Stomach smooth muscle (tissue), 2 donors: ENCODE measurements at regions not wholly inside any gene's neighbourhood (a gene's known extent, or its start where the extent isn't known, plus 50 kb on each side); places are given as distances from the start of the nearest gene placed in this dataset.

Experiments used
- H3K27ac ChIP-seq: one replicate; pipeline ENCODE4 v1.7.0; 2013; ENCODE audit warnings: mild to moderate bottlenecking, low read length, inconsistent platforms
- H3K27me3 ChIP-seq, 2 donors: one replicate each; pipeline ENCODE4 v1.7.0; 2013; ENCODE audit warnings: low read length in 2 of 2; ENCODE audit not compliant: insufficient read depth in 2 of 2, control insufficient read depth in 1 of 2
- H3K36me3 ChIP-seq, 2 donors: one replicate each; pipeline ENCODE4 v1.7.0; 2013; ENCODE audit warnings: low read length in 2 of 2; ENCODE audit not compliant: control insufficient read depth in 2 of 2, insufficient read depth in 2 of 2
- H3K4me1 ChIP-seq: one replicate; pipeline ENCODE4 v1.7.0; 2013; ENCODE audit warnings: low read length; ENCODE audit not compliant: control insufficient read depth, insufficient read depth
- H3K4me3 ChIP-seq, 2 donors: one replicate each; pipeline ENCODE4 v1.7.0; 2013; ENCODE audit warnings: low read length in 2 of 2
- H3K9ac ChIP-seq, 2 donors: one replicate each; pipeline ENCODE4 v1.7.0; 2013; ENCODE audit warnings: low read length in 2 of 2, mild to moderate bottlenecking in 1 of 2
- H3K9me3 ChIP-seq, 2 donors: one replicate each; pipeline ENCODE4 v1.7.0; 2013; ENCODE audit warnings: low read length in 2 of 2; ENCODE audit not compliant: control insufficient read depth in 2 of 2
- donor health status: healthy.
- donor health status: Pancreatic carcinoma.

DNA sequence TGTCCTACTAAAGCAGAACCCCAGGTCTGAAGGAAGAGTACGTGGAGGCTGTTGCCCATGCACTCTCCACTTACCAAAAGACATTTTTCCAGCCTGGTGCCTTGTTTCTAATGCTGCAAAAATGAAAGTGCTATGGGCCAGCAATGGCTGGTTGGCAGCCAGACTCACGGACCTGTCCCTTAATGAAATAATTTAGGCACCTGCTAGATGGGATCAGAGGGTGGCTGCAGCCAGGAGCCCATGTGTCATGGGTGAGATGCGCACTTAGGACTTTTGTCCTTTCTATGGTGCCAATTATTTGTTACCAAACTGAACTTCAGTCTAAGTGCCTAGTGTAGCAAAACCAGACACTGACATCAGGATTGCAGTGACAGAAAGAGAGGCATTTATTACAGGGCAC, 276.3 kb downstream of the YTHDC2 start:
- Histone ChIP-seq H3K4me1 (no peaks in the 10 kb centered on the region), H3K9me3 (no peaks in the 10 kb centered on the region), H3K36me3 (no peaks in the 10 kb centered on the region), H3K4me3 (no peak overlapping the region), H3K9ac (no peak overlapping the region), H3K27me3 (no peaks in the 10 kb centered on the region), H3K27ac (no peak overlapping the region)

DNA sequence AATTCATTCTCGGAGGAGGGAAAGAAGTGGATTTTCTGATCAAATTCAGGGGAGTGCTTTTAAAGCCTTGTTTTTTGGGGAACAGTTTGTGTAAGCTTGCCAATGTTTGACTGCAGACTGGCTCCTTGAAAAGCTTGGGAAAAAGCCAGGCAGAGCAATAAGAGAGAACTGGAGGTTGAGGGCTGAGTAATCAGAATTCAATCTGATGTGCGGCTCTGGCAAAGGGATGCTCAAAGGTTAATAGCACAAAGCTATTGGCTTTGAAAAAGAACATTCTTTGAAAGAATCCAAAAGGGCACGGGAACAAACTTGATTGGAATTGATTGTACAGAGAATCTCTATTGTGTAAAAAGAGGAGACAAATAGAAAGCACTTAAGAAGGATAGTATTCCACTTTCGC, 279.3 kb downstream of the YTHDC2 start:
- Histone ChIP-seq H3K9me3 (no peaks in the 10 kb centered on the region), H3K9ac (no peak overlapping the region), H3K27ac (no peak overlapping the region), H3K36me3 (no peaks in the 10 kb centered on the region), H3K27me3 (no peaks in the 10 kb centered on the region), H3K4me3 (no peak overlapping the region), H3K4me1 (no peaks in the 10 kb centered on the region)

DNA sequence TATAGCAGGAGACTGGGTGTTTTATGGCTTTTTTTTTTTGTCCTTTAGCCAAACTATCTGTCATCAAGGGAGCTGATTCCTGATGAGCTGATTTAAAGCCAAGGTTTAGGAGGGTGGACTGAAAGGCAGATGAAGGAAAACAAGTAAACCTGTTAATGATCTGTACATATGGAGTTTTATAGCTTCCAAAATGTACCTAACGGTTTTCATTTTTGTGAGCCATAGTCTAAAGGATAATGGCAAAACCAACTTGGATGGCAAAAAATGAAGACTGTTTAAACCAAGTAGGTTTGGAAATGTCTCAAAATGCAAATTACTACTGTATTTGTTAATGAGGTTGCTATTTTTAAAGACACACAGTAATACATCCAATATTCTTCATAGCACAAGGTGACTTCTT, 281.5 kb downstream of the YTHDC2 start:
- Histone ChIP-seq H3K4me3 (no peak overlapping the region), H3K27ac (no peak overlapping the region), H3K4me1 (no peaks in the 10 kb centered on the region), H3K27me3 (no peaks in the 10 kb centered on the region), H3K9ac (no peak overlapping the region), H3K36me3 (no peaks in the 10 kb centered on the region), H3K9me3 (no peaks in the 10 kb centered on the region)

DNA sequence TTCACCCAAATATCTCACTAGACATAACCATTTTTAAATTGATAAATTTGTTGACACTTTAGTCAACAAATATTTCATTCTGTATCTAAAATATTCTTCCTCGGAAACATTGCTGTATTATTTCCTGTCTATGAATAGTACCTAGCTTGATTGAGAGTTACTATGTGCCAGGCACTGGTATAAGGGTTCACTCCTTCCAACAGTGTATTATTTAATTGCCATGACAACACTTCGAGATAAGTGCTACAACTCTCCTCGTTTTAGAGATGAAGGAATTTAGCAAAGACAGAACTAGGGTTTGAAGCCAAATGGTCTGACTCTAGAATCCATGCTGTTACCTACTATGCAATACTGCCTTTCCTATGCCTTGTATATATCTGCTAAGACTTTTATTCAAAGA, 287.2 kb downstream of the YTHDC2 start:
- no peak overlapping the region for H3K4me3 ChIP-seq
- H3K9ac ChIP-seq = no peak overlapping the region
- H3K27ac ChIP-seq = no peak overlapping the region

DNA sequence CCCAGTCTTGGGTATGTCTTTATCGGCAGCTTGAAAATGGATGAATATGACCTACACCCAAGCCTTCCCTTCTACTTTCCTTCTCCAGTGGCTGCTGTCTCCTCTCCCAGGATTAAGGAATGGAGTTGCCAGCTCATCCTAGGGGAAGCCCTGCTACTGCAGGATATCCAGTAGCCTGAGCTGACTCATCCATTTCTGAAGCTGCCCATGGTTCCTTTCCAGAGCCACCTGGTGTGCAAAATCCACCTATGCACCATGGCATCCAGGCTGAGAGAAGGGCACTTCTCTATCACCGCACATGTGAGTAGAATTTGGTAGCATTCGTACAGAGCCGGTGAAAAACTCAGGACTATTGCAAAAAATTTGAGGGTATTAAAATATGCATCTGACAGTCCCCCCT, 290.8 kb downstream of the YTHDC2 start:
- peaks cover 0 to 2% of the 10 kb centered on the region in 2 donors for H3K27me3 ChIP-seq
- H3K9ac ChIP-seq = no peak overlapping the region
- no peaks in the 10 kb centered on the region for H3K36me3 ChIP-seq
- peaks cover 15% of the 10 kb centered on the region for H3K4me1 ChIP-seq
- no peak overlapping the region for H3K4me3 ChIP-seq
- no peaks in the 10 kb centered on the region for H3K9me3 ChIP-seq
- no peak overlapping the region for H3K27ac ChIP-seq

More for the DNA sequence above, 287.2 kb downstream of the YTHDC2 start:
- H3K36me3 ChIP-seq = no peaks in the 10 kb centered on the region
- H3K27me3 ChIP-seq = peaks cover 0 to 2% of the 10 kb centered on the region in 2 donors
- H3K4me1 ChIP-seq = no peaks in the 10 kb centered on the region
- no peaks in the 10 kb centered on the region for H3K9me3 ChIP-seq

DNA sequence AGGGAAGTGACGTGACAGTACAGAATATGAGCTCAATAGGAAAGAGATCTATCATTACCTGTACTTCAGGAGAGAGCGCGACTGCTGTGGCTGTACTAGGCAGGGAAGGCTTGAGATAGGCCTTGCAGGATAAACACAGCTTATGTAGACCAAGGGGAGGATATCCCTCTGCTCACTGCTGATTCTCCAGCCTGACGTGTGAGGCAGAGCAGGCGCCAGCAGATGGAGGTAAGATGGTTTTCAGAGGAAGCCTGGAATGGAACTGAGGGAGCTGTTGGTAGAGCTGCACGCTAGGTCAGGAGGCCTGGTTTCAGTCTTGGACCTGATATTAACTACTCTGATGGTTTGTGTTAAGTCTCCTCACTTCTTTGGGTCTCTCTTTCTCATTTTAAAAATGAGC, 291.4 kb downstream of the YTHDC2 start:
- Histone ChIP-seq H3K4me1 (peaks cover 15% of the 10 kb centered on the region), H3K4me3 (no peak overlapping the region), H3K9me3 (no peaks in the 10 kb centered on the region), H3K27me3 (peaks cover 0 to 2% of the 10 kb centered on the region in 2 donors), H3K36me3 (no peaks in the 10 kb centered on the region), H3K27ac (no peak overlapping the region), H3K9ac (no peak overlapping the region)

DNA sequence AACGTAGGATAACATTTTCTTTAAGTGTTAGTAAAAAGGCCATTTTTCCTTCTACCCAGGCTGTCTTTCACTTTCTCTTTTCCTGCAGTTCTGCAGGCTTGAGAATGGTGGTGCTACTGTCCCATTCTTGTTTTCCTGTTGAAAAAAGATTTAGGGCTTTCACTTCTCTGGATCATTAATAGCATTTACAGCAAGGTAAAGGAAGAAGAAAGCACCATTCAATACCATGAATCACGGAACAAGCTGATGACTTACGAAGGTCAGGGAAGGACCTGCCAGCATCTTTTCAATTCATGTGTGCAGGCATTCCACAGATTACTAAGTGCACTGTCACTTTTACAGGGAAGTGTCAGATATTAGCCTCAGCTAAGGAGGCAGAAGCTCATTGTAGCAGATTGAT, 292.8 kb downstream of the YTHDC2 start:
- no peaks in the 10 kb centered on the region for H3K9me3 ChIP-seq
- H3K4me1 ChIP-seq = peaks cover 15% of the 10 kb centered on the region
- no peaks in the 10 kb centered on the region for H3K36me3 ChIP-seq
- no peaks in the 10 kb centered on the region for H3K27me3 ChIP-seq
- peak overlapping the region; percentile 74 for H3K27ac ChIP-seq
- peak overlapping the region in 1 of 2 donors; percentile 16 for H3K4me3 ChIP-seq
- peak overlapping the region in 1 of 2 donors; percentile 8 for H3K9ac ChIP-seq

DNA sequence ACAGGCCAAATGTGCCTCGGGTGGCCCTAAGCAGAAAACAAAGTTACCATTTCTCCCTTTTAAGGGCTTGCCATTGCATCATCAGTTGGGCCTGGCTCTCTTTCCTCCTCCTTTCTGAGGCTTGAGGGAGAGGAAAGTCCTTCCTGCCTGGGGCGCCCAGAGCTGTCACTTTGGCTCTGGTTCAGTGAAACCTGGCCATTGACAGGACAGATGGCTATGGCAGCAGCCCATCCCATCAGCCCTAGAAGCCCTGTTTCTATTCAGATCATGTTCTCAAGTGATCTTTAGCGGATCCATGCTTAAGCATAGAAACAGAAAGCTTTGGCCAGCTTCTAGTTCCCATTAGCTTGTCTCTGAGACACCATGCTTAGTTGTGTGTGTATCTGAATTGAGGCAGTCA, 293.4 kb downstream of the YTHDC2 start:
- H3K9me3 ChIP-seq = no peaks in the 10 kb centered on the region
- H3K36me3 ChIP-seq = no peaks in the 10 kb centered on the region
- H3K27ac ChIP-seq = peak overlapping the region; percentile 74
- peak overlapping the region in 1 of 2 donors; percentile 37 for H3K9ac ChIP-seq
- H3K4me3 ChIP-seq = peak overlapping the region; percentile 2 to 60
- peaks cover 15% of the 10 kb centered on the region for H3K4me1 ChIP-seq
- no peaks in the 10 kb centered on the region for H3K27me3 ChIP-seq

DNA sequence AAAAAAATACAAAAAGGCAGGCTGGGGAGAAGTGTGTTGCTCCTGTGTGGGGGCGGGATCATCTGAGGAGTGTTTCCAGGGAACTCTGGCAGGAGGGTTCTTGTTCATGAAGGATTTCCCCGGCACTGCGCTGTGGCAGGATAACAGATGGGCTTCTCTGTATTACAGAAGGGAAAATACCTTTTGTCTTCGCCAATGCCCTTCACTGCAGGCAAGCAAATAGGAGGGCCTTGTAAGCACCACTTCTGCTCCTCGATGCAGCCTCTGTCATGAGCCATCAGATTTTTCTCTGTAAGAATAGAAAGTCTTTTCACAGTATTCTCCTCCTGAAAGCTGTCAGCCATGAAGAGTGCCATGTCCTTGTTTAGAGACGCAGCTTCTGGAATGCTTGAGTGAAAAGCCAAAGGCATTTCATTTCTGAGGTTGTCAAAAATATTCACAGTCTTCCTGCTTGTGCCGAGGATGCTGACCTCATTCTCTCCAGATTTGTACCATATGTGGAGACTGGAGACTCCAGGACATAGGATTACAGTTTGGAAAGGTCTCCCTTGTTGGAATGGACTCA, 294.0 kb downstream of the YTHDC2 start:
- Histone ChIP-seq H3K27me3 (no peaks in the 10 kb centered on the region), H3K4me1 (peaks cover 15% of the 10 kb centered on the region), H3K9ac (no peak overlapping the region), H3K9me3 (no peaks in the 10 kb centered on the region), H3K36me3 (no peaks in the 10 kb centered on the region), H3K4me3 (peak overlapping the region; percentile 12 to 60), H3K27ac (peak overlapping the region; percentile 74)

DNA sequence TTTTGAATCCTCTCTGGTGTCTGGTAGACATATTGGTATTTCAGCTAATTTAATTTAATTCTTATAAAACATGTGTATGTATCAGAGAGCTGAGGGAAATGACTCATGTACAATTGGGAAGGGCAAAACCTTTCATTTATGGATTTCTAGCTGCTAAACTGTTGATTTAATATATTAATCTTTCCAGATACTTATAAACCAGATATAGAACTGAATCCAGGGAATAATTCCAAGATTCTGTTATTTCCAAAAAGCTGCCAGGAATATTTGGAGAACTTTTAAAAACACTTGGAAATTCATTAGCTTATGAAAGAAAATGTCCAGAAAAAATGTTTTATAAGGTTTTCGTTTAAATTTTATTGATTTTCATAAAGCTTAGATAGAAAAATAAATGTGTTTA, 295.5 kb downstream of the YTHDC2 start:
- no peak overlapping the region for H3K27ac ChIP-seq
- no peaks in the 10 kb centered on the region for H3K27me3 ChIP-seq
- no peaks in the 10 kb centered on the region for H3K36me3 ChIP-seq
- peaks cover 15% of the 10 kb centered on the region for H3K4me1 ChIP-seq
- no peak overlapping the region for H3K4me3 ChIP-seq
- no peaks in the 10 kb centered on the region for H3K9me3 ChIP-seq
- H3K9ac ChIP-seq = no peak overlapping the region

DNA sequence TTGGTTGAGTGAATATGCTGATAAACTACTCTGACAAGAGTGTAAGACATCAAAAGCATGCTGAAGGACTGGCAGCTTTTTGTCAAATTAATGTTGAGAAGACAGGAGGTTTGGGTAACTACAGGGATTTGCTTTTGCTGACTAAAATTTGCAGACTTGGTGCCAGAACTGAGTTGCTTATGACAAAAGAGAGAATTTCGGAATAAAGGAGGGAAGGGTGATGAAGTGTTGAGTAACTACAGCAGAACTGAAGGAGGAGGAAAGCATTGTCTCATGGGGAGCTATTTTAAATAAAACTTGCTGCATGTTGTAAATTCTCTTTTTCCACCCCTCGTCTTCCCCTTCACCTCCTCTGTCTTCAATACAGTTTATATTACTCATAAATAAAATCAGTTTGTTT, 296.1 kb downstream of the YTHDC2 start:
- H3K9me3 ChIP-seq = no peaks in the 10 kb centered on the region

More for the DNA sequence above, 296.1 kb downstream of the YTHDC2 start:
- Histone ChIP-seq H3K36me3 (no peaks in the 10 kb centered on the region), H3K27ac (no peak overlapping the region), H3K4me1 (peaks cover 15% of the 10 kb centered on the region), H3K9ac (no peak overlapping the region), H3K4me3 (no peak overlapping the region), H3K27me3 (no peaks in the 10 kb centered on the region)
